WTC11 (cell line): ENCODE measurements at regions not wholly inside any gene's neighbourhood (a gene's known extent, or its start where the extent isn't known, plus 50 kb on each side); places are given as distances from the start of the nearest gene placed in this dataset.
"Not testable (repeated sequence)": the region's sequence is repeated elsewhere in the genome, so short reads cannot be mapped to it uniquely, and the experiment has no call there.

Source experiments
- ATAC-seq: fragments of 200-7000 bp; cut with Tn5 transposase; 2 replicates; pipeline ENCODE4 v1.10.0; 2021; ENCODE audit warnings: mild to moderate bottlenecking, moderate library complexity
- CTCF ChIA-PET: fragments of 300-600 bp; sonication (Branson Sonifier 250); formaldehyde crosslinking; loops from one replicate; lab custom pipeline; 2021; ENCODE audit warnings: antibody characterized with exemption; lab: Charles Lee
- POLR2A ChIA-PET: fragments of 350-600 bp; sonication (Branson Sonifier 250); formaldehyde crosslinking; loops from one replicate; lab custom pipeline; 2021; ENCODE audit warnings: antibody characterized with exemption; lab: Charles Lee
- DNase-seq: peaks from one replicate; pipeline ENCODE4 v3.0.0; 2021; ENCODE audit warnings: low spot score
- H3K27ac Mint-ChIP-seq: 2 replicates; pipeline ENCODE4 v1.8.0; 2021; ENCODE audit warnings: mixed read lengths
- H3K27me3 Mint-ChIP-seq: 2 replicates; pipeline ENCODE4 v1.8.0; 2021; ENCODE audit warnings: low read depth, mild to moderate bottlenecking, moderate library complexity, mixed read lengths
- H3K36me3 Mint-ChIP-seq: 2 replicates; pipeline ENCODE4 v1.8.0; 2021; ENCODE audit warnings: mixed read lengths
- H3K4me1 Mint-ChIP-seq: 2 replicates; pipeline ENCODE4 v1.8.0; 2022; ENCODE audit warnings: mixed read lengths
- H3K4me3 Mint-ChIP-seq: 2 replicates; pipeline ENCODE4 v1.8.0; 2021; ENCODE audit warnings: mild to moderate bottlenecking, moderate library complexity, mixed read lengths
- H3K9me3 Mint-ChIP-seq: 2 replicates; pipeline ENCODE4 v1.8.0; 2021; ENCODE audit warnings: mixed read lengths
- CREB1 ChIP-seq: sonication (generic); formaldehyde crosslinking; IDR thresholded peaks from 2 replicates; pipeline ENCODE4 v1.8.0; 2023; ENCODE audit warnings: mild to moderate bottlenecking, missing genetic modification reagents
- CREM ChIP-seq: sonication (generic); formaldehyde crosslinking; IDR thresholded peaks from 2 replicates; pipeline ENCODE4 v1.8.1; 2022; ENCODE audit warnings: mild to moderate bottlenecking, missing genetic modification reagents, moderate library complexity
- ELF4 ChIP-seq: sonication (generic); formaldehyde crosslinking; IDR thresholded peaks from 2 replicates; pipeline ENCODE4 v1.8.1; 2022; ENCODE audit warnings: low read depth, mild to moderate bottlenecking, moderate library complexity, missing genetic modification reagents
- FOXJ3 ChIP-seq: sonication (generic); formaldehyde crosslinking; IDR thresholded peaks from 2 replicates; pipeline ENCODE4 v1.9.0; 2021; ENCODE audit warnings: missing genetic modification reagents, mild to moderate bottlenecking, borderline replicate concordance
- GABPB1 ChIP-seq: sonication (generic); formaldehyde crosslinking; IDR thresholded peaks from 2 replicates; pipeline ENCODE4 v1.8.1; 2023; ENCODE audit warnings: mild to moderate bottlenecking, missing genetic modification reagents
- GTF2I ChIP-seq: fragments of 250-450 bp; sonication (Bioruptor Pico); conservative IDR thresholded peaks from 2 replicates; pipeline ENCODE4 v1.4.0; 2021; ENCODE audit warnings: mild to moderate bottlenecking
- HMGA2 ChIP-seq: fragments of 250-450 bp; sonication (Bioruptor Pico); IDR thresholded peaks from 2 replicates; pipeline ENCODE4 v1.4.0; 2021; ENCODE audit warnings: mild to moderate bottlenecking, moderate library complexity
- JAZF1 ChIP-seq: fragments of 250-450 bp; sonication (Bioruptor Pico); IDR thresholded peaks from 2 replicates; pipeline ENCODE4 v1.9.0; 2021; ENCODE audit warnings: moderate library complexity, mild to moderate bottlenecking, inconsistent platforms
- JUN ChIP-seq: sonication (generic); formaldehyde crosslinking; IDR thresholded peaks from 2 replicates; pipeline ENCODE4 v1.8.0; 2023; ENCODE audit warnings: mild to moderate bottlenecking, missing genetic modification reagents
- NFE2L1 ChIP-seq: sonication (generic); formaldehyde crosslinking; IDR thresholded peaks from 2 replicates; pipeline ENCODE4 v1.8.1; 2023; ENCODE audit warnings: missing genetic modification reagents
- PRRX2 ChIP-seq: fragments of 250-450 bp; sonication (Bioruptor Pico); IDR thresholded peaks from 2 replicates; pipeline ENCODE4 v1.8.0; 2021; ENCODE audit warnings: mild to moderate bottlenecking
- SMAD3 ChIP-seq: sonication (generic); formaldehyde crosslinking; IDR thresholded peaks from 2 replicates; pipeline ENCODE4 v1.8.0; 2022; ENCODE audit warnings: missing genetic modification reagents, mild to moderate bottlenecking, borderline replicate concordance
- TEAD1 ChIP-seq: sonication (generic); formaldehyde crosslinking; IDR thresholded peaks from 2 replicates; pipeline ENCODE4 v1.8.0; 2022; ENCODE audit warnings: mild to moderate bottlenecking, missing genetic modification reagents
- ZNF317 ChIP-seq: sonication (generic); formaldehyde crosslinking; IDR thresholded peaks from 2 replicates; pipeline ENCODE4 v1.8.1; 2023; ENCODE audit warnings: low read depth, mild to moderate bottlenecking, moderate library complexity, missing genetic modification reagents, borderline replicate concordance
- TF ChIP-seq, protein P1 (sequence below): fragments of 250-450 bp; sonication (Bioruptor Pico); IDR thresholded peaks from 2 replicates; pipeline ENCODE4 v2.1.2; 2022; ENCODE audit warnings: mild to moderate bottlenecking, moderate library complexity
- TF ChIP-seq, protein P2 (sequence below): fragments of 250-450 bp; sonication (Bioruptor Pico); IDR thresholded peaks from 2 replicates; pipeline ENCODE4 v1.8.0; 2021; ENCODE audit warnings: mild to moderate bottlenecking
- TF ChIP-seq, protein P3 (sequence below): sonication (generic); formaldehyde crosslinking; IDR thresholded peaks from 2 replicates; pipeline ENCODE4 v1.8.0; 2022; ENCODE audit warnings: mild to moderate bottlenecking, missing genetic modification reagents
- TF ChIP-seq, protein P4 (sequence below): sonication (generic); formaldehyde crosslinking; IDR thresholded peaks from 2 replicates; pipeline ENCODE4 v1.8.1; 2023; ENCODE audit warnings: mild to moderate bottlenecking, moderate library complexity, missing genetic modification reagents
- TF ChIP-seq, protein P5 (sequence below): fragments of 250-450 bp; sonication (Bioruptor Pico); IDR thresholded peaks from 2 replicates; pipeline ENCODE4 v1.9.0; 2021; ENCODE audit warnings: mild to moderate bottlenecking, borderline replicate concordance
- TF ChIP-seq, protein P6 (sequence below): sonication (generic); formaldehyde crosslinking; IDR thresholded peaks from 2 replicates; pipeline ENCODE4 v1.8.1; 2022; ENCODE audit warnings: missing genetic modification reagents, borderline replicate concordance
- TF ChIP-seq, protein P7 (sequence below): sonication (generic); formaldehyde crosslinking; IDR thresholded peaks from 2 replicates; pipeline ENCODE4 v1.8.0; 2022; ENCODE audit warnings: mild to moderate bottlenecking, missing genetic modification reagents

DNA sequence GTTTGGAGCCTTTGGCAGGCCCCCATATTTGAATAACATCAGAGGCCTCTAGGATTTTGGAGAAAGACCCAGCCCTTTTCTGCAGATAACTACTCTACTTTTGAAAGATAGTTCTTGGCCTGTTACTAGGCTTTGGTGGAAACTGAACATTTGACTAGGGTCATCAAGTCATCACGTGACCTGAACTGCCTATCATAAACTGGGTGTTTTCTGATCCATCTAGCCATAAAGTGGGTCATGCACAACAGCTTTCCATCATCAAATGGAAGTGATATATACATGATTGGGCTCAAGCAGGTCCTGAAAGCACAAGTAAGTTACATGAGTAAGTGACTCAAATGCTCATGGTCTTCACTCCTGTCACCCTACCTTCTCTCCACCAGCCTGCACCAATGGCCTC, 552.3 kb upstream of the GRM3 start:
- CTCF ChIA-PET, result no interaction called here
- Mint-ChIP-seq H3K36me3 (peaks cover 10% of the 10 kb centered on the region; the same call in 1 of the 2 replicates), H3K27ac (no peak overlapping the region), H3K27me3 (no peaks in the 10 kb centered on the region), H3K4me1 (no peaks in the 10 kb centered on the region), H3K4me3 (no peak overlapping the region), H3K9me3 (peaks cover 34% of the 10 kb centered on the region)
- ATAC-seq (no peak), DNase-seq (no peak)
- TF ChIP-seq, protein P1, sequence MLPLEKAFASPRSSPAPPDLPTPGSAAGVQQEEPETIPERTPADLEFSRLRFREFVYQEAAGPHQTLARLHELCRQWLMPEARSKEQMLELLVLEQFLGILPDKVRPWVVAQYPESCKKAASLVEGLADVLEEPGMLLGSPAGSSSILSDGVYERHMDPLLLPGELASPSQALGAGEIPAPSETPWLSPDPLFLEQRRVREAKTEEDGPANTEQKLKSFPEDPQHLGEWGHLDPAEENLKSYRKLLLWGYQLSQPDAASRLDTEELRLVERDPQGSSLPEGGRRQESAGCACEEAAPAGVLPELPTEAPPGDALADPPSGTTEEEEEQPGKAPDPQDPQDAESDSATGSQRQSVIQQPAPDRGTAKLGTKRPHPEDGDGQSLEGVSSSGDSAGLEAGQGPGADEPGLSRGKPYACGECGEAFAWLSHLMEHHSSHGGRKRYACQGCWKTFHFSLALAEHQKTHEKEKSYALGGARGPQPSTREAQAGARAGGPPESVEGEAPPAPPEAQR, result no peak
- TF ChIP-seq TEAD1 (CRISPR knock-in tag) (no peak), SMAD3 (CRISPR knock-in tag) (no peak), ZNF317 (CRISPR knock-in tag) (no peak), HMGA2 (CRISPR knock-in tag) (no peak)
- TF ChIP-seq, protein P2, sequence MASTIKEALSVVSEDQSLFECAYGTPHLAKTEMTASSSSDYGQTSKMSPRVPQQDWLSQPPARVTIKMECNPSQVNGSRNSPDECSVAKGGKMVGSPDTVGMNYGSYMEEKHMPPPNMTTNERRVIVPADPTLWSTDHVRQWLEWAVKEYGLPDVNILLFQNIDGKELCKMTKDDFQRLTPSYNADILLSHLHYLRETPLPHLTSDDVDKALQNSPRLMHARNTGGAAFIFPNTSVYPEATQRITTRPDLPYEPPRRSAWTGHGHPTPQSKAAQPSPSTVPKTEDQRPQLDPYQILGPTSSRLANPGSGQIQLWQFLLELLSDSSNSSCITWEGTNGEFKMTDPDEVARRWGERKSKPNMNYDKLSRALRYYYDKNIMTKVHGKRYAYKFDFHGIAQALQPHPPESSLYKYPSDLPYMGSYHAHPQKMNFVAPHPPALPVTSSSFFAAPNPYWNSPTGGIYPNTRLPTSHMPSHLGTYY (CRISPR knock-in tag), result no peak
- TF ChIP-seq, protein P3, sequence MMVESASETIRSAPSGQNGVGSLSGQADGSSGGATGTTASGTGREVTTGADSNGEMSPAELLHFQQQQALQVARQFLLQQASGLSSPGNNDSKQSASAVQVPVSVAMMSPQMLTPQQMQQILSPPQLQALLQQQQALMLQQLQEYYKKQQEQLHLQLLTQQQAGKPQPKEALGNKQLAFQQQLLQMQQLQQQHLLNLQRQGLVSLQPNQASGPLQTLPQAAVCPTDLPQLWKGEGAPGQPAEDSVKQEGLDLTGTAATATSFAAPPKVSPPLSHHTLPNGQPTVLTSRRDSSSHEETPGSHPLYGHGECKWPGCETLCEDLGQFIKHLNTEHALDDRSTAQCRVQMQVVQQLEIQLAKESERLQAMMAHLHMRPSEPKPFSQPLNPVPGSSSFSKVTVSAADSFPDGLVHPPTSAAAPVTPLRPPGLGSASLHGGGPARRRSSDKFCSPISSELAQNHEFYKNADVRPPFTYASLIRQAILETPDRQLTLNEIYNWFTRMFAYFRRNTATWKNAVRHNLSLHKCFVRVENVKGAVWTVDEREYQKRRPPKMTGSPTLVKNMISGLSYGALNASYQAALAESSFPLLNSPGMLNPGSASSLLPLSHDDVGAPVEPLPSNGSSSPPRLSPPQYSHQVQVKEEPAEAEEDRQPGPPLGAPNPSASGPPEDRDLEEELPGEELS, result no peak
- TF ChIP-seq, protein P4, sequence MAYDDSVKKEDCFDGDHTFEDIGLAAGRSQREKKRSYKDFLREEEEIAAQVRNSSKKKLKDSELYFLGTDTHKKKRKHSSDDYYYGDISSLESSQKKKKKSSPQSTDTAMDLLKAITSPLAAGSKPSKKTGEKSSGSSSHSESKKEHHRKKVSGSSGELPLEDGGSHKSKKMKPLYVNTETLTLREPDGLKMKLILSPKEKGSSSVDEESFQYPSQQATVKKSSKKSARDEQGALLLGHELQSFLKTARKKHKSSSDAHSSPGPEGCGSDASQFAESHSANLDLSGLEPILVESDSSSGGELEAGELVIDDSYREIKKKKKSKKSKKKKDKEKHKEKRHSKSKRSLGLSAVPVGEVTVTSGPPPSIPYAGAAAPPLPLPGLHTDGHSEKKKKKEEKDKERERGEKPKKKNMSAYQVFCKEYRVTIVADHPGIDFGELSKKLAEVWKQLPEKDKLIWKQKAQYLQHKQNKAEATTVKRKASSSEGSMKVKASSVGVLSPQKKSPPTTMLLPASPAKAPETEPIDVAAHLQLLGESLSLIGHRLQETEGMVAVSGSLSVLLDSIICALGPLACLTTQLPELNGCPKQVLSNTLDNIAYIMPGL, result no peak
- POLR2A ChIA-PET, result no interaction called here

DNA sequence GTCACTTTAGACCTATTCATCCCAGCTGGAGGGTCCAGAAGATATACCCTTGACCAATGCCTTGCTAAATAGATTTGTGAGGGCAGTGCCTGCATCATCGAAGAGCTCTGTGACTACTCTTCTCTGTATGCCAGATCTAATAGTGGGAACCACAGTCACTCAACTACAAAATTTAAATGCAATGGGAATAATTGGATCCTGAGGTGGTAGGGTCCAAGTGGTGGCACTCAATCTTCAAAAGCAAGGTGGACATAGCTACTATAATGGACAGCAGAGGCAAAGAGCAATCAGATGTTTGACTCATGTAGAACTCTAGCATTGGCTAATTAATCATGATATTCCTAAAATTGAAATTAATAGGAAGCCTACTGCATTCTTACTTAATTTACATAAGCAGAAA, 554.3 kb upstream of the GRM3 start:
- TF ChIP-seq NFE2L1 (CRISPR knock-in tag) (no peak), FOXJ3 (CRISPR knock-in tag) (no peak), GTF2I (CRISPR knock-in tag) (no peak), CREM (no peak), PRRX2 (CRISPR knock-in tag) (no peak), ELF4 (CRISPR knock-in tag) (no peak), GABPB1 (CRISPR knock-in tag) (no peak), JUN (CRISPR knock-in tag) (no peak), JAZF1 (CRISPR knock-in tag) (no peak), CREB1 (CRISPR knock-in tag) (no peak)
- TF ChIP-seq, protein P5, sequence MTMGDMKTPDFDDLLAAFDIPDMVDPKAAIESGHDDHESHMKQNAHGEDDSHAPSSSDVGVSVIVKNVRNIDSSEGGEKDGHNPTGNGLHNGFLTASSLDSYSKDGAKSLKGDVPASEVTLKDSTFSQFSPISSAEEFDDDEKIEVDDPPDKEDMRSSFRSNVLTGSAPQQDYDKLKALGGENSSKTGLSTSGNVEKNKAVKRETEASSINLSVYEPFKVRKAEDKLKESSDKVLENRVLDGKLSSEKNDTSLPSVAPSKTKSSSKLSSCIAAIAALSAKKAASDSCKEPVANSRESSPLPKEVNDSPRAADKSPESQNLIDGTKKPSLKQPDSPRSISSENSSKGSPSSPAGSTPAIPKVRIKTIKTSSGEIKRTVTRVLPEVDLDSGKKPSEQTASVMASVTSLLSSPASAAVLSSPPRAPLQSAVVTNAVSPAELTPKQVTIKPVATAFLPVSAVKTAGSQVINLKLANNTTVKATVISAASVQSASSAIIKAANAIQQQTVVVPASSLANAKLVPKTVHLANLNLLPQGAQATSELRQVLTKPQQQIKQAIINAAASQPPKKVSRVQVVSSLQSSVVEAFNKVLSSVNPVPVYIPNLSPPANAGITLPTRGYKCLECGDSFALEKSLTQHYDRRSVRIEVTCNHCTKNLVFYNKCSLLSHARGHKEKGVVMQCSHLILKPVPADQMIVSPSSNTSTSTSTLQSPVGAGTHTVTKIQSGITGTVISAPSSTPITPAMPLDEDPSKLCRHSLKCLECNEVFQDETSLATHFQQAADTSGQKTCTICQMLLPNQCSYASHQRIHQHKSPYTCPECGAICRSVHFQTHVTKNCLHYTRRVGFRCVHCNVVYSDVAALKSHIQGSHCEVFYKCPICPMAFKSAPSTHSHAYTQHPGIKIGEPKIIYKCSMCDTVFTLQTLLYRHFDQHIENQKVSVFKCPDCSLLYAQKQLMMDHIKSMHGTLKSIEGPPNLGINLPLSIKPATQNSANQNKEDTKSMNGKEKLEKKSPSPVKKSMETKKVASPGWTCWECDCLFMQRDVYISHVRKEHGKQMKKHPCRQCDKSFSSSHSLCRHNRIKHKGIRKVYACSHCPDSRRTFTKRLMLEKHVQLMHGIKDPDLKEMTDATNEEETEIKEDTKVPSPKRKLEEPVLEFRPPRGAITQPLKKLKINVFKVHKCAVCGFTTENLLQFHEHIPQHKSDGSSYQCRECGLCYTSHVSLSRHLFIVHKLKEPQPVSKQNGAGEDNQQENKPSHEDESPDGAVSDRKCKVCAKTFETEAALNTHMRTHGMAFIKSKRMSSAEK (CRISPR knock-in tag), result no peak
- TF ChIP-seq, protein P6, sequence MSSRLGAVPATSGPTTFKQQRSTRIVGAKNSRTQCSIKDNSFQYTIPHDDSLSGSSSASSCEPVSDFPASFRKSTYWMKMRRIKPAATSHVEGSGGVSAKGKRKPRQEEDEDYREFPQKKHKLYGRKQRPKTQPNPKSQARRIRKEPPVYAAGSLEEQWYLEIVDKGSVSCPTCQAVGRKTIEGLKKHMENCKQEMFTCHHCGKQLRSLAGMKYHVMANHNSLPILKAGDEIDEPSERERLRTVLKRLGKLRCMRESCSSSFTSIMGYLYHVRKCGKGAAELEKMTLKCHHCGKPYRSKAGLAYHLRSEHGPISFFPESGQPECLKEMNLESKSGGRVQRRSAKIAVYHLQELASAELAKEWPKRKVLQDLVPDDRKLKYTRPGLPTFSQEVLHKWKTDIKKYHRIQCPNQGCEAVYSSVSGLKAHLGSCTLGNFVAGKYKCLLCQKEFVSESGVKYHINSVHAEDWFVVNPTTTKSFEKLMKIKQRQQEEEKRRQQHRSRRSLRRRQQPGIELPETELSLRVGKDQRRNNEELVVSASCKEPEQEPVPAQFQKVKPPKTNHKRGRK (CRISPR knock-in tag), result no peak
- TF ChIP-seq, protein P7, sequence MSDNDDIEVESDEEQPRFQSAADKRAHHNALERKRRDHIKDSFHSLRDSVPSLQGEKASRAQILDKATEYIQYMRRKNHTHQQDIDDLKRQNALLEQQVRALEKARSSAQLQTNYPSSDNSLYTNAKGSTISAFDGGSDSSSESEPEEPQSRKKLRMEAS, result no peak
- no peak overlapping the region for H3K27ac Mint-ChIP-seq
- peaks cover 34% of the 10 kb centered on the region for H3K9me3 Mint-ChIP-seq
- ATAC-seq, result no peak
- no peaks in the 10 kb centered on the region for H3K4me1 Mint-ChIP-seq
- no peak for DNase-seq
- no peak overlapping the region for H3K4me3 Mint-ChIP-seq
- ChIA-PET CTCF (no interaction called here), POLR2A (no interaction called here)
- peaks cover 10% of the 10 kb centered on the region; the same call in 1 of the 2 replicates for H3K36me3 Mint-ChIP-seq
- H3K27me3 Mint-ChIP-seq, result no peaks in the 10 kb centered on the region

DNA sequence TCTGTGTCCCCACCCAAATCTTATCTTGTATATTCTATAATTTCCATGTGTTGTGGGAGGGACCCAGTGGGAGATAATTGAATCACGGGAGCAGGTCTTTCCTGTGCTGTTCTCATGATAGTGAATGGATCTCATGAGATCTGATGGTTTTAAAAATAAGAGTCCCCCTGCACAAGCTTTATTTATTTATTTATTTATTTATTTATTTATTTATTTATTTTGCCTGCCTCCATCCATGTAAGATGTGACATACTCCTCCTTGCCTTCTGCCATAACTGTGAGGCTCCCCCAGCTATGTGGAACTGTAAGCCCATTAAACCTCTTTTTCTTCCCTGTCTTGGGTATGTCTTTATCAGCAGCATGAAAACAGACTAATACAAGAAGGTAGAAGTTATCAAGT, 579.1 kb upstream of the GRM3 start:
- CTCF ChIA-PET, ATAC-seq, H3K27ac Mint-ChIP-seq, H3K4me1 Mint-ChIP-seq, H3K4me3 Mint-ChIP-seq, POLR2A ChIA-PET, H3K36me3 Mint-ChIP-seq, H3K27me3 Mint-ChIP-seq, DNase-seq: not testable (repeated sequence)
- peaks cover 16% of the 10 kb centered on the region; the same call in 1 of the 2 replicates for H3K9me3 Mint-ChIP-seq
